ENCODE measurements at regions not wholly inside any gene's neighbourhood (a gene's known extent, or its start where the extent isn't known, plus 50 kb on each side); places are given as distances from the start of the nearest gene placed in this dataset.

- TF ChIP-seq CTCF (IDR thresholded peaks at IDR 0.05) (no peak), POLR2A (IDR thresholded peaks at IDR 0.05) (no peak), POLR2AphosphoS5 (IDR thresholded peaks at IDR 0.05) (no peak)
These were observed 154.5 kb upstream of the KDM5D start for GRCh38 chrY:19899011-19899410.

Data from breast epithelium (tissue), 3 donors.